ENCODE measurements at regions not wholly inside any gene's neighbourhood (a gene's known extent, or its start where the extent isn't known, plus 50 kb on each side); places are given as distances from the start of the nearest gene placed in this dataset.

DNA sequence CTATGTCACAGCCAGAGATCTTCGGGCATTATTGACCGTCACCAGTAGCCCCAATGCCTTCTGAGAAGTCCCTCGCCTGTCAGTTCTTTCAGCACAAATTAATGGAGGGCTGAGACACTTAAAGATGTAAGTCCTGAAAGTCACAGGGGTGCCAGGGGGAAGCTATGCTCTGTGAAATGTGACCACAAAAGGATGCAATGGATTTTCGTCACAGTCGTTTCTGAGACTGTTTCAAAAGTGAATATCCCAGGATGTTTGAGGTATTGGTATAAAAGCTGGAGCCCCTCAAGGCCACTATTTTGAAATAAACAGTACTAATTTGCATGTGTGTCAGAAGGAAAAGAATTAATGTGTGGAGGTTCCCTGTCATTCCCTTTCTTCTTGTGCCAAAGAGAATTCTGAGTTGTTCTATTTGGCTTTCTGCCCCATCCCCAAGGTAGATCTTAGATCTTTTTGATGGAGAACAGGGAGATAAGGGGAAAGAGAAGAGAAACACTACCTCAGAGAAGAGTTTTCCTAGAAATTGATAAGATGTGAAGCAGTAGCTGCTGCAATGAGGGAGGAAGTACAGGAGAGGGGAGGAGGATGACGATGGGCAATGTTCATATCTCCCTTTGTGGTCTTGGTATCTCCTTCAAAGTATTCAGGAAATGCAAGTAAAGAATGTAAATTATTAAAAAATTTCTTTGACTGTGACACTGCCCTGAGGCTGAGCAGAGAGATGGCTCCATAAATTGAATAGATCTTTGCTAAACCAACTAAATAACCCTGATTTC, 101.8 kb upstream of the NAP1L1 start:
- TF ChIP-seq, protein P1, sequence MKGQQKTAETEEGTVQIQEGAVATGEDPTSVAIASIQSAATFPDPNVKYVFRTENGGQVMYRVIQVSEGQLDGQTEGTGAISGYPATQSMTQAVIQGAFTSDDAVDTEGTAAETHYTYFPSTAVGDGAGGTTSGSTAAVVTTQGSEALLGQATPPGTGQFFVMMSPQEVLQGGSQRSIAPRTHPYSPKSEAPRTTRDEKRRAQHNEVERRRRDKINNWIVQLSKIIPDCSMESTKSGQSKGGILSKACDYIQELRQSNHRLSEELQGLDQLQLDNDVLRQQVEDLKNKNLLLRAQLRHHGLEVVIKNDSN (IDR thresholded peaks at IDR 0.05), result no peak
- TF ChIP-seq YY1 (IDR thresholded peaks at IDR 0.05; ENCODE audit: low read depth), result no peak
- no peak for TF ChIP-seq FOXM1 (IDR thresholded peaks at IDR 0.05; ENCODE audit: borderline replicate concordance, low read depth)
- no peak for TF ChIP-seq TAF1 (IDR thresholded peaks at IDR 0.05; ENCODE audit: low read depth)
- no peak for TF ChIP-seq NFIC (IDR thresholded peaks at IDR 0.05)
- no peak for TF ChIP-seq CREB1 (IDR thresholded peaks at IDR 0.05; ENCODE audit: low read depth)
- TF ChIP-seq RAD21 (IDR thresholded peaks at IDR 0.05; ENCODE audit: low read depth), result no peak
